H9 (cell line): ENCODE measurements at regions not wholly inside any gene's neighbourhood (a gene's known extent, or its start where the extent isn't known, plus 50 kb on each side); places are given as distances from the start of the nearest gene placed in this dataset.

Experiments used
- DNase-seq: peaks from one replicate; pipeline ENCODE4 v3.0.0-alpha.2; 2017
- H2AFZ ChIP-seq: one replicate; pipeline ENCODE4 v1.6.1; 2013; ENCODE audit warnings: mild to moderate bottlenecking, low read length, control low read depth, moderate library complexity
- H2AK5ac ChIP-seq: 2 replicates; pipeline ENCODE4 v1.6.1; 2013; ENCODE audit warnings: low read length, control low read depth, mixed read lengths; ENCODE audit not compliant: insufficient read length
- H2BK120ac ChIP-seq: one replicate; pipeline ENCODE4 v1.6.1; 2013; ENCODE audit warnings: low read depth, mild to moderate bottlenecking, low read length, control low read depth, inconsistent platforms; ENCODE audit not compliant: poor library complexity, severe bottlenecking
- H2BK12ac ChIP-seq: 2 replicates; pipeline ENCODE4 v1.6.1; 2013; ENCODE audit warnings: low read length, control low read depth, mixed read lengths, low read depth; ENCODE audit not compliant: insufficient read length
- H2BK15ac ChIP-seq: 2 replicates; pipeline ENCODE4 v1.6.1; 2013; ENCODE audit warnings: low read depth, low read length, control low read depth
- H2BK20ac ChIP-seq: one replicate; pipeline ENCODE4 v1.6.1; 2013; ENCODE audit warnings: low read depth, mild to moderate bottlenecking, low read length, control low read depth, inconsistent platforms; ENCODE audit not compliant: poor library complexity, severe bottlenecking
- H2BK5ac ChIP-seq: 2 replicates; pipeline ENCODE4 v1.6.1; 2013; ENCODE audit warnings: low read length, control low read depth, mixed read lengths; ENCODE audit not compliant: insufficient read length
- H3K14ac ChIP-seq: 2 replicates; pipeline ENCODE4 v1.6.1; 2013; ENCODE audit warnings: low read length, control low read depth; ENCODE audit not compliant: insufficient read depth
- H3K18ac ChIP-seq: 2 replicates; pipeline ENCODE4 v1.6.1; 2013; ENCODE audit warnings: low read depth, mild to moderate bottlenecking, mixed read lengths, low read length, control low read depth; ENCODE audit not compliant: insufficient read length
- H3K23ac ChIP-seq: 2 replicates; pipeline ENCODE4 v1.6.1; 2013; ENCODE audit warnings: low read length, control low read depth, mixed read lengths, low read depth; ENCODE audit not compliant: insufficient read length
- H3K23me2 ChIP-seq: 2 replicates; pipeline ENCODE4 v1.6.1; 2013; ENCODE audit warnings: low read depth, mild to moderate bottlenecking, mixed read lengths, low read length, control low read depth; ENCODE audit not compliant: insufficient read length, poor library complexity, severe bottlenecking
- H3K27ac ChIP-seq: 2 replicates; pipeline ENCODE4 v1.5.1; 2013; ENCODE audit warnings: low read length, control low read depth, mixed read lengths, low read depth; ENCODE audit not compliant: insufficient read length
- H3K27me3 ChIP-seq: 2 replicates; pipeline ENCODE4 v1.6.1; 2013; ENCODE audit warnings: low read length, control low read depth, inconsistent platforms; ENCODE audit not compliant: insufficient read depth
- H3K4ac ChIP-seq: 2 replicates; pipeline ENCODE4 v1.6.1; 2013; ENCODE audit warnings: low read depth, mild to moderate bottlenecking, control low read depth, inconsistent platforms, low read length, moderate library complexity
- H3K4me1 ChIP-seq: 2 replicates; pipeline ENCODE4 v1.6.1; 2013; ENCODE audit warnings: low read length, control low read depth, inconsistent platforms; ENCODE audit not compliant: insufficient read depth
- H3K4me2 ChIP-seq: 2 replicates; pipeline ENCODE4 v1.6.1; 2013; ENCODE audit warnings: low read length, control low read depth, mixed read lengths; ENCODE audit not compliant: insufficient read length, insufficient read depth
- H3K56ac ChIP-seq: 2 replicates; pipeline ENCODE4 v1.6.1; 2013; ENCODE audit warnings: low read depth, mild to moderate bottlenecking, mixed read lengths, low read length, control low read depth; ENCODE audit not compliant: insufficient read length
- H3K79me1 ChIP-seq: 2 replicates; pipeline ENCODE4 v1.6.1; 2013; ENCODE audit warnings: low read depth, mild to moderate bottlenecking, moderate library complexity, low read length, control low read depth, inconsistent platforms; ENCODE audit not compliant: insufficient read depth, poor library complexity, severe bottlenecking
- H3K79me2 ChIP-seq: 2 replicates; pipeline ENCODE4 v1.6.1; 2013; ENCODE audit warnings: low read length, control low read depth, inconsistent platforms; ENCODE audit not compliant: insufficient read depth
- H3K9ac ChIP-seq: 2 replicates; pipeline ENCODE4 v1.6.1; 2013; ENCODE audit warnings: low read length, control low read depth, mixed read lengths; ENCODE audit not compliant: insufficient read length; ENCODE audit errors: extremely low read depth
- H3K9me3 ChIP-seq: one replicate; pipeline ENCODE4 v1.6.1; 2013; ENCODE audit warnings: low read depth, low read length, inconsistent platforms; ENCODE audit not compliant: control insufficient read depth
- H3T11ph ChIP-seq: one replicate; pipeline ENCODE4 v1.6.1; 2013; ENCODE audit warnings: mild to moderate bottlenecking, low read length, control low read depth, inconsistent platforms
- H4K20me1 ChIP-seq: one replicate; pipeline ENCODE4 v1.6.1; 2013; ENCODE audit not compliant: control insufficient read depth, insufficient read length, insufficient read depth
- H4K5ac ChIP-seq: 2 replicates; pipeline ENCODE4 v1.6.1; 2013; ENCODE audit warnings: low read depth, mild to moderate bottlenecking, mixed read lengths, low read length, control low read depth; ENCODE audit not compliant: insufficient read length
- H4K8ac ChIP-seq: replicated peaks from 2 replicates; pipeline ENCODE4 v1.6.1; 2013; ENCODE audit warnings: low read length, control low read depth, mixed read lengths, low read depth; ENCODE audit not compliant: insufficient read length
- H4K91ac ChIP-seq: 2 replicates; pipeline ENCODE4 v1.6.1; 2013; ENCODE audit warnings: low read depth, mild to moderate bottlenecking, moderate library complexity, mixed read lengths, low read length, control low read depth; ENCODE audit not compliant: insufficient read length
- H3K27ac Mint-ChIP-seq, 3 experiments: 2 replicates in 2 of 3; 3 replicates in 1 of 3; pipeline ENCODE4 v1.8.0; 2020 to 2021; ENCODE audit warnings: mixed read lengths in 3 of 3, mild to moderate bottlenecking in 1 of 3, moderate library complexity in 1 of 3
- H3K27me3 Mint-ChIP-seq: 2 replicates; pipeline ENCODE4 v1.8.0; 2021; ENCODE audit warnings: low read depth, mild to moderate bottlenecking, moderate library complexity, mixed read lengths
- H3K36me3 Mint-ChIP-seq, 3 experiments: 2 replicates in 2 of 3; 3 replicates in 1 of 3; pipeline ENCODE4 v1.8.0; 2020 to 2021; ENCODE audit warnings: low read depth in 3 of 3, mixed read lengths in 3 of 3; ENCODE audit not compliant: insufficient read depth in 1 of 3
- H3K4me1 Mint-ChIP-seq, 2 experiments: 2 replicates each; pipeline ENCODE4 v1.8.0; 2020; ENCODE audit warnings: mixed read lengths in 2 of 2
- H3K4me3 Mint-ChIP-seq, 2 experiments: 2 replicates in 1 of 2; 3 replicates in 1 of 2; pipeline ENCODE4 v1.8.0; 2020 to 2021; ENCODE audit warnings: mild to moderate bottlenecking in 2 of 2, mixed read lengths in 2 of 2, moderate library complexity in 1 of 2
- H3K9me3 Mint-ChIP-seq, 2 experiments: 2 replicates in 1 of 2; 3 replicates in 1 of 2; pipeline ENCODE4 v1.8.0; 2020; ENCODE audit warnings: mild to moderate bottlenecking in 2 of 2, mixed read lengths in 2 of 2, moderate library complexity in 1 of 2
- WGBS: extraction: QIAGEN DNeasy Blood & Tissue Kit; methylation state at CpG from one replicate; pipeline ENCODE4 v1.1.7; 2013; ENCODE audit warnings: missing lambda C conversion rate, low lambda C conversion rate, mixed read lengths; ENCODE audit not compliant: insufficient read length; ENCODE audit errors: extremely low coverage; 5-methylcytosine and 5-hydroxymethylcytosine counted together
- TF ChIP-seq, protein P1 (sequence below): fragments of 200-600 bp; sonication (generic); conservative IDR thresholded peaks from 3 replicates; pipeline ENCODE4 v1.8.0; 2021; ENCODE audit warnings: antibody characterized with exemption, mild to moderate bottlenecking

DNA sequence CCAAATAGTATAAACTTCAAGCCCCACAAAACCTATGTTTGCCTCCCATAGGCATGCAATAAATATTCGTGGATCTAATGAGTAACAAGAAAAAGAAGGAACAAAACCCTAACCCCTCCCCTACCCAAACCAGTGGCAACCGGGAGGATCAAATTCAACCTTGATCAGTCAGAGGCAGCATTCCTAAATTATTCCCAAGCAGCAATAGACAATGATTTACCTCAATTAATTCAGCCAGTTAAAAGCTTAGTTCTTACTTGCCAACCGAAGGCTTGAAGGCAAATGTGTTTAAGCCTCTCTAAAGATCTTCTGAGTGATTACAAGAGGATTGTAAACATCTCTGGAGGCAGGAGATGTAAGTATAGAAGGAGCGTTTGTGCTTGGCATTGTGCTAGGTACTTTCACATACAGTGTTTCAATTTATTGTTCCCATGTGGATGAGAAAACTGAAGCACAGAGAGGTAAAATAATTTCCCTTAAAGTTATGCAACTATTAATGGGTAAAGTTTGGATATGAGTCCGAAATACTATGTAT lies 197.7 kb downstream of the MTX2 start:
- Mint-ChIP-seq H3K36me3 (no peaks in the 10 kb centered on the region), H3K27me3 (peaks cover 2% of the 10 kb centered on the region), H3K9me3 (no peaks in the 10 kb centered on the region), H3K27ac (no peak overlapping the region), H3K4me3 (no peak overlapping the region), H3K4me1 (peaks cover 9 to 23% of the 10 kb centered on the region in 2 experiments)
- Histone ChIP-seq H3K4ac (no peak overlapping the region), H4K91ac (no peak overlapping the region), H3K23me2 (no peaks in the 10 kb centered on the region), H2AFZ (no peak overlapping the region), H3T11ph (no peak overlapping the region), H3K56ac (no peak overlapping the region), H2BK15ac (no peak overlapping the region), H4K20me1 (no peaks in the 10 kb centered on the region), H3K27ac (no peak overlapping the region), H2BK12ac (no peak overlapping the region), H3K9ac (no peak overlapping the region), H2AK5ac (no peak overlapping the region), H3K4me2 (no peak overlapping the region), H3K9me3 (no peaks in the 10 kb centered on the region), H3K4me1 (no peaks in the 10 kb centered on the region), H3K79me2 (no peaks in the 10 kb centered on the region), H2BK5ac (no peak overlapping the region), H3K79me1 (no peaks in the 10 kb centered on the region), H4K8ac (no peak overlapping the region), H3K23ac (no peak overlapping the region), H2BK120ac (no peak overlapping the region), H3K18ac (no peak overlapping the region), H2BK20ac (no peak overlapping the region), H3K27me3 (no peaks in the 10 kb centered on the region), H3K14ac (no peak overlapping the region), H4K5ac (no peak overlapping the region)
- WGBS, result no CpG with 5 or more reads among the region's 5 CpGs
- TF ChIP-seq, protein P1, sequence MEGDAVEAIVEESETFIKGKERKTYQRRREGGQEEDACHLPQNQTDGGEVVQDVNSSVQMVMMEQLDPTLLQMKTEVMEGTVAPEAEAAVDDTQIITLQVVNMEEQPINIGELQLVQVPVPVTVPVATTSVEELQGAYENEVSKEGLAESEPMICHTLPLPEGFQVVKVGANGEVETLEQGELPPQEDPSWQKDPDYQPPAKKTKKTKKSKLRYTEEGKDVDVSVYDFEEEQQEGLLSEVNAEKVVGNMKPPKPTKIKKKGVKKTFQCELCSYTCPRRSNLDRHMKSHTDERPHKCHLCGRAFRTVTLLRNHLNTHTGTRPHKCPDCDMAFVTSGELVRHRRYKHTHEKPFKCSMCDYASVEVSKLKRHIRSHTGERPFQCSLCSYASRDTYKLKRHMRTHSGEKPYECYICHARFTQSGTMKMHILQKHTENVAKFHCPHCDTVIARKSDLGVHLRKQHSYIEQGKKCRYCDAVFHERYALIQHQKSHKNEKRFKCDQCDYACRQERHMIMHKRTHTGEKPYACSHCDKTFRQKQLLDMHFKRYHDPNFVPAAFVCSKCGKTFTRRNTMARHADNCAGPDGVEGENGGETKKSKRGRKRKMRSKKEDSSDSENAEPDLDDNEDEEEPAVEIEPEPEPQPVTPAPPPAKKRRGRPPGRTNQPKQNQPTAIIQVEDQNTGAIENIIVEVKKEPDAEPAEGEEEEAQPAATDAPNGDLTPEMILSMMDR, result no peak
- DNase-seq, result no peak
